Uterus (tissue), 3 donors: ENCODE measurements at regions not wholly inside any gene's neighbourhood (a gene's known extent, or its start where the extent isn't known, plus 50 kb on each side); places are given as distances from the start of the nearest gene placed in this dataset.

Source experiments
- DNase-seq, 2 donors: peaks; one replicate each; pipeline ENCODE4 v3.0.0-alpha.2; 2019 to 2020
- H3K27ac ChIP-seq, 2 donors: fragments of 200-600 bp; sonication (generic); 1 replicate in 1 of 2; 2 replicates in 1 of 2; pipeline ENCODE4 v1.5.1; 2016 to 2018
- H3K27me3 ChIP-seq, 2 donors: fragments of 200-600 bp; sonication (generic); one replicate each; pipeline ENCODE4 v1.5.1; 2018 to 2019; ENCODE audit warnings: control low read depth in 1 of 2
- H3K36me3 ChIP-seq, 2 donors: fragments of 200-600 bp; sonication (generic); one replicate each; pipeline ENCODE4 v1.5.1; 2019; ENCODE audit warnings: control low read depth in 1 of 2
- H3K4me1 ChIP-seq, 2 donors: fragments of 200-600 bp; sonication (generic); one replicate each; pipeline ENCODE4 v1.5.1; 2018 to 2019; ENCODE audit warnings: control low read depth in 1 of 2
- H3K4me3 ChIP-seq, 2 donors: fragments of 200-600 bp; sonication (generic); 1 replicate in 1 of 2; 2 replicates in 1 of 2; pipeline ENCODE4 v1.5.1; 2018 to 2019; ENCODE audit warnings: mild to moderate bottlenecking in 1 of 2
- H3K9me3 ChIP-seq, 2 donors: fragments of 200-600 bp; sonication (generic); one replicate each; pipeline ENCODE4 v1.5.1; 2019; ENCODE audit warnings: control low read depth in 1 of 2
- CTCF ChIP-seq, 4 experiments: fragments of 200-600 bp in 2 of 4; fragments of 450-650 bp in 2 of 4; sonication (generic) in 2 of 4; IDR thresholded peaks; one replicate each; pipeline ENCODE4 v1.5.1; 2016 to 2019; ENCODE audit warnings: antibody characterized with exemption in 4 of 4, mild to moderate bottlenecking in 2 of 4, moderate library complexity in 1 of 4
- POLR2A ChIP-seq, 2 donors: fragments of 450-650 bp; IDR thresholded peaks; one replicate each; pipeline ENCODE4 v1.6.1; 2016; ENCODE audit warnings: antibody characterized with exemption in 2 of 2, mild to moderate bottlenecking in 1 of 2, moderate library complexity in 1 of 2
- intact Hi-C: fragments of 100-400 bp; cut with DNase I; formaldehyde crosslinking; loops from one replicate; pipeline ENCODE4 v1.15.1; 2023; ENCODE audit warnings: low total_unique reads
- donor health status: DM: yes; HTN: yes; CAD: no.

GRCh38 chr4:153974452-153974851 is 185.6 kb upstream of the SFRP2 start:
- no peak for DNase-seq
- TF ChIP-seq POLR2A (IDR thresholded peaks at IDR 0.05) (no peak), CTCF (IDR thresholded peaks at IDR 0.05) (no peak)
- no peaks in the 10 kb centered on the region for H3K36me3 ChIP-seq
- H3K9me3 ChIP-seq = no peaks in the 10 kb centered on the region
- H3K4me3 ChIP-seq = no peak overlapping the region
- no peak overlapping the region for H3K27ac ChIP-seq
- no peaks in the 10 kb centered on the region for H3K27me3 ChIP-seq
- intact Hi-C loops = no loop called here
- H3K4me1 ChIP-seq = no peaks in the 10 kb centered on the region

GRCh38 chr4:153973942-153974341 is 185.1 kb upstream of the SFRP2 start:
- Histone ChIP-seq H3K4me3 (no peak overlapping the region), H3K27ac (no peak overlapping the region), H3K36me3 (no peaks in the 10 kb centered on the region), H3K9me3 (no peaks in the 10 kb centered on the region), H3K4me1 (no peaks in the 10 kb centered on the region), H3K27me3 (no peaks in the 10 kb centered on the region)
- TF ChIP-seq CTCF (IDR thresholded peaks at IDR 0.05) (no peak), POLR2A (IDR thresholded peaks at IDR 0.05) (no peak)
- intact Hi-C loops = no loop called here
- DNase-seq = no peak

GRCh38 chr4:153971899-153972298 is 183.0 kb upstream of the SFRP2 start:
- H3K4me1 ChIP-seq = no peaks in the 10 kb centered on the region
- H3K36me3 ChIP-seq = no peaks in the 10 kb centered on the region
- no peak for DNase-seq
- TF ChIP-seq POLR2A (IDR thresholded peaks at IDR 0.05) (no peak), CTCF (IDR thresholded peaks at IDR 0.05) (no peak)
- intact Hi-C loops = no loop called here
- H3K27me3 ChIP-seq = no peaks in the 10 kb centered on the region
- H3K4me3 ChIP-seq = no peak overlapping the region
- H3K9me3 ChIP-seq = no peaks in the 10 kb centered on the region
- no peak overlapping the region for H3K27ac ChIP-seq

GRCh38 chr4:153970169-153970568 is 181.3 kb upstream of the SFRP2 start:
- H3K4me1 ChIP-seq = no peaks in the 10 kb centered on the region
- H3K27me3 ChIP-seq = no peaks in the 10 kb centered on the region
- DNase-seq = no peak
- no peak for TF ChIP-seq POLR2A (IDR thresholded peaks at IDR 0.05)
- no peak for TF ChIP-seq CTCF (IDR thresholded peaks at IDR 0.05)
- H3K9me3 ChIP-seq = no peaks in the 10 kb centered on the region
- intact Hi-C loops = no loop called here
- H3K4me3 ChIP-seq = no peak overlapping the region
- no peak overlapping the region for H3K27ac ChIP-seq
- H3K36me3 ChIP-seq = no peaks in the 10 kb centered on the region

- no peak for DNase-seq
- intact Hi-C loops = no loop called here
- no peaks in the 10 kb centered on the region for H3K36me3 ChIP-seq
Measured at GRCh38 chr4:153969542-153969941, 180.7 kb upstream of the SFRP2 start.

More at GRCh38 chr4:153969542-153969941, 180.7 kb upstream of the SFRP2 start:
- H3K9me3 ChIP-seq = no peaks in the 10 kb centered on the region
- no peak overlapping the region for H3K27ac ChIP-seq
- H3K27me3 ChIP-seq = no peaks in the 10 kb centered on the region
- H3K4me3 ChIP-seq = no peak overlapping the region
- no peaks in the 10 kb centered on the region for H3K4me1 ChIP-seq
- no peak for TF ChIP-seq POLR2A (IDR thresholded peaks at IDR 0.05)
- TF ChIP-seq CTCF (IDR thresholded peaks at IDR 0.05) = no peak
